HG03442 (cell line): ENCODE measurements at regions not wholly inside any gene's neighbourhood (a gene's known extent, or its start where the extent isn't known, plus 50 kb on each side); places are given as distances from the start of the nearest gene placed in this dataset.
"Not testable (repeated sequence)": the region's sequence is repeated elsewhere in the genome, so short reads cannot be mapped to it uniquely, and the experiment has no call there.

ENCODE experiments used
- ATAC-seq: cut with Tn5 transposase; IDR thresholded peaks from one replicate; pipeline ENCODE4 v1.9.1; 2021; ENCODE audit warnings: mild to moderate bottlenecking, moderate library complexity; ENCODE audit not compliant: unreplicated experiment

DNA sequence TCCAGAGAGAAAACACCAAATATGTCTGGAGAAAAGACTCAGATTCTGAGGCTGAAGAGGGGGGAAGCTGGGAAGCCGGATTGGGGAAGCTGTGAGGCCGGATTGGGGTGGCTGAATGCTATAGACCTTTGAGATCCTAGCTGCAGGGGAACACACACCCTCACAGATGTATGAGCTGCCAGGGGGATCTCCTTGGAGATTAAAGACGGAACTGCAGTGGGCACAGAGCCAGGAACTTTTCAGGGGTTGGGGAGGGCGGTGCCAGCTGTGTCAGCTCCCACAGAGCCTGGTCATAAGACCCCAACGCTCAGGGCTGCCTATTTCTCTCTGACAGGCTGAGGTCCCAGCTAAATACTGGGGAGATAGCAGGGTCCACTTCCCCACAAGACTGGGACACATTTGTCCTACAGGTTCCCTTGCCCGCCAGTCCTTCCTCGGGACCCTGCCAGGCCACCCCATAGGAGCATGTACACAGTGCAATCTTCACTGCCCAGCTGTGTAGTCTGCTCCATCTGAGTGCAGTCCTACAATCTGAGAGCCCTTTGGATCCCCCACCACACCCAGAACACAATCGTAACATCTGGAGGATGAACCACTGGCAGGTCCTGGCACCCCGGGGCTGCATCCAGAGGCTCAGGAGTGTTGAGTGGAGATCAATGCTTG, 1893.9 kb downstream of the PCDH9 start:
- no peak for ATAC-seq

DNA sequence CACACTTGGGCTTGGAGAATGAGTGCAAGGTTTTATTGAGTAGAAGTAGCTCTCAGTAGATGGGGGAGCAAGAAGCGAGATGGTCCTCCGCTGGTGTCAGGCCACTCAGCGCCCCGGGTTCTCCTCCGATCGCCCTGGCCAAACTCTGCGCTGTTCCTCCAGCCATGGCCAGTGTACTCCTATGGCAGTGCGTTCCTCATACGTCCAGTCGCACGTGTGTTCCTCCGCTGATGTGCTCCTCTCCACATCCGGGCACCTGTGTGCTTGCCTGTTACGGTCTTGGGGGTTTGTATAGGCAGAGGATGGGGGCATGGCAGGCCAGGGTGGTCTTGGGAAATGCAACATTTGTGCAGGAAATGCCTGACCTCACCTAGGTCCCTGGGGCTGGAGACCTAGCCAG, 1899.4 kb downstream of the PCDH9 start:
- no peak for ATAC-seq

DNA sequence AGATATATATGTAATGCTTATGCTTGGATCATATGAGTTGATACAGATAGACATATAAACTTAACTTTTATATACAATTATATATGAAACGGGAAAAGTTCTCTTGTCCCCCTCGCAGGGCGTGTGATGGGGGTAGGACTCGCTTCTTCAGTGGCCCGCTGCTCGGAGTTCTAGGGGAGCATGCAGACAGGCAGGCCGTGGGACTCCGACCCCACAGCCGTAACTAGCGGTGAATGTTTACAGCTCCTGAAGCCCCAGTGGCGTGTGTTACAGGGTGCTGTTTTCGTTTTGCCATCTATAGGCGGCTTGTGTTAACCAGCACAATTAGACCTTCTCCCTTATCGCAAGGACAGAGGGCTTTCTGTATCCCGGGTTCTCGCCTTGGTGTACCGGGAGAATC, 1899.8 kb downstream of the PCDH9 start:
- no peak for ATAC-seq

DNA sequence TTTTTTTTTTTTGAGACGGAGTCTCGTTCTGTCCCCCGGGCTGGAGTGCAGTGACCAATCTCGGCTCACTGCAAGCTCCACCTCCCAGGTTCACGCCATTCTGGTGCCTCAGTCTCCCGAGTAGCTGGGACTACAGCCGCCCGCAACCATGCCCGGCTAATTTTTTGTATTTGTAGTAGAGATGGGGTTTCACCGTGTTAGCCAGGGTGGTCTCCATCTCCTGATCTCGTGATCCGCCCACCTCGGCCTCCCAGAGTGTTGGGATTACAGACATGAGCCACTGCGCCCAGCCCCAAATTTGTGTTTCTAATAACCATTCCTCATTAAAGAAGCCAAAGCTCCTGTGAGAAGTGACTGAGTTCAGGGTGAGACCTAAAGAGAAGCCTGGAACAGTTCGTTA, 1906.9 kb downstream of the PCDH9 start:
- not testable (repeated sequence) for ATAC-seq

DNA sequence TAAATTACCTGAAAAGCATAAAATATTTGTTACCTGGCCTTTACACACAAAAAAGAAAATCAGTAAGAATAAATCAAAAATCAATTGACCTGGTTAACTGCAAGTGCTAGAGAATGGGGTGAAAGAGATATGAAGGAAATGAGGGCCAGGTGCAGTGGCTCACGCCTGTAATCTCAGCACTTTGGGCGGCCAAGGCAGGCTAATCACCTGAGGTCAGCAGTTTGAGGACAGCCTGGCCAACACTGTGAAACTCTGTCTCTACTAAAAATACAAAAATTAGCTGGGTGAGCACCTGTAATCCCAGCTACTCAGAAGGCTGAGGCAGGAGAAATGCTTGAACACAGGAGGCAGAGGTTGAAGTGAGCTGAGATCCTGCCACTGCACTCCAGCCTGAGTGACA, 1908.7 kb downstream of the PCDH9 start:
- ATAC-seq = not testable (repeated sequence)

DNA sequence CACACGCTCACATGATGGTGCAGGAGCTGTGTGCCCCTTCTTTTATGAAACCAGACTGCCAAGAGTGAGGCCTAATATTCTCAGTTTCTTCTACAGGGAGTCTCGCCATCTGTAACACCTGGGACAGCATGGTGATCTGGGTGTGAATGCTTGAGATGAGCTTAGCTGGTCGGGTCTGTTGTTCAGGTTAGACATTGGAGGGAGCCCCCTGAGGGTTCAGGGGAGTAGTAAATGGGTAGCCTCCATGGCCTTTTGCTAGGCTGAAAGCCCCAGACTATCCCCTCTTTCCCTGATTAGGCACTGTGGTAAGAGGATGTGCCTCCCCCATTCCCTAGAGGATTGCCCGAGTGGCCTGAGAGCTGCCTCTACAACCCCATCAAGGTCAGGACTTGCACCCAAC, 1916.1 kb downstream of the PCDH9 start:
- ATAC-seq = no peak

DNA sequence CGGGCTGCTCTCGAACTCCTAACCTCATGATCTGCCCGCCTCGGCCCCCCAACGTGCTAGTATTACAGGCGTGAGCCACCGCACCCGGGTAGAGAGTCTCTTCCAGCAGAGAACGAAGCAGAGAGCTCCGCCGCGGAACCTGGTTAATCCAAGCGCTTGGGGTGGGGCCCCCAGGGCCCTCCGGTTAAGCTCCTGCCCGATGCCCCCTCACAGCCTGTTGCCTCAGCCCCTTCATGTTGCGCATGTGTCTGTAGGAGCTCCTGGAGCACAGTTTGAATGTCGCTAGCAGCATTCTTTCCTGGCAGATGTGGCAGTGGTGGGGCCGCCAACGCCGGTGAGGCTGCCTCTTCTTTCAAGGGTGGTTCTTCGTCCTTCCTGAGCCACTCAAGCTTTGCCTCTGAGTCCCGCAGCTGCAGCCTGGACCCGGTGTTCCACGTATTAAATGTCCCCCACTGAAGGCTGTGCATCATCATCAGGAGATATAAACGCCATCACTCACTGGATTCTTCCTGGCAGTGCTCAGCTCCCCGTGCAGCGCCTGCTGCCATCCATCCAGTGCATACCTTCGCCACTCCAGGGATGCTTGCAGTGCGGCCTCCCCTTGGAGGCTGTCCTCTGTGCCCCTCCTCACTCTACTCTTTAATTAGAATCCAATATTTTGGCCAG, 1919.3 kb downstream of the PCDH9 start:
- ATAC-seq = no peak

DNA sequence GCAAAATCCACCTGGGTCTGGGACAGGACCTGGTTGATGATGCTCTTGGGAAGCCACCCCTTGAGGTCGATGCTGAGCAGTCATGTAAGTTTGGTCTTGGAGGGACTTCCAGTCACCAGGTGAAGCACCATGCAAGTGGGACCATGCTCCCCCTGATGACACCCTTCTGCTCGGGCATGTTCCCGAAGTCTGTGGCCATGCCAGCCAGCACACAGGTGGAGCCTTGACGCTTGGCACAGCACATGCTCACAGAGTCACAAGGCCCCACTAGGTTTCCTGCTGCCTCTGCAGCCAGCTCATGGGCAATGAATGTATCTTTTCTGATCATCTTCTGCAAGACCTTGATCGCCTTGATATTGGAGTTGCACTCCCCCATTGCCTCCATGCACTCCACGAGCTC, 1920.2 kb downstream of the PCDH9 start:
- ATAC-seq = no peak

DNA sequence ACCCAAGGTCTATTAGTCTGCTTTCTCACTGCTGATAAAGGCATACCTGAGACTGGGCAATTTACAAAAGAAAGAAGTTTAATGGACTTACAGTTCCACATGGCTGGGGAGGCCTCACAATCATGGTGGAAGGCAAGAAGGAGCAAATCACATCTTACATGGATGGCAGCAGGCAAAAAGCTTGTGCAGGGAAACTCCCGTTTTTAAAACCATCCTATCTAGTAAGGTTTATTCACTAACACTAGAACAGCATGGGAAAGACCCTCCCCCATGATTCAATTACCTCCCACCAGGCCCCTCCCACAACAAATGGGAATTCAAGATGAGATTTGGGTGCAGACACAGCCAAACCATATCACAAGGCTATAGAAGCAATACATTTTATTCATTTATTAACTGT, 1921.4 kb downstream of the PCDH9 start:
- ATAC-seq = not testable (repeated sequence)

DNA sequence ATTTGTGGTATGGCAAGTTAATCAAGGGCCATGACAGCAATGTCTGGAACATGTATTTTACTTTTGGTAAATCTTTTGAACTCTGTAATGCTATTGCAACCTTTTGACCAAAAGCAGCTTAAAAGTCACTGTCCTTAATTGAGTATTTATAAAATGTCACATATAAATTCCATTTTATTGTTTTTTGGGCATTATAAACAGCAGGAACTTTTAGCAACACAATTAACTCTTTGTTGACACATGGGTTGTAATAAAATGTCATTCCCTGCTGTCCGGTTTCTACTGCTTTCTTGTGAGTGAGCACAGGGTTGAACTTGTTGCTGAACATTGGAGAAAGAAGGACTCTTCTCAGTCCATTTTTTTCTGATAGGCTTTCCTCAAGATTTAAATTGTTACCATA, 1923.1 kb downstream of the PCDH9 start:
- ATAC-seq = no peak

DNA sequence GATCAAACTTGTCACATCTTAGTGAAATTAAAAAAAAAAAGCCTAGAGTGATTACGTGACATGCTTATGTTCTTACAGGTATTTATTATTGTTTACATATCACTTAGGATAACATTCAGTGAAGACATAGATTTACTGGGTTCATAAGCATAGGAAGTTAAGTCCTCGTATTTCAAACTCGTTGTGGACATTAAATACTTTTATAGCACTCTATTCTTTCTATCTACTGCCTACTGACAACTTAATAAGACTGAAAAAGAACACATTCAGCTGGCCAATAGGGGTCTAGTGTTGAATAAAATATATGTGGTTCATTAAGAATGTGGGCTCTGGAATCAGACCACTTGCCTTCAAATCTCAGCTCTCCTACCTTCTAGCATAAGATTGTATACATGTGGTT, 1927.4 kb downstream of the PCDH9 start:
- ATAC-seq = no peak

DNA sequence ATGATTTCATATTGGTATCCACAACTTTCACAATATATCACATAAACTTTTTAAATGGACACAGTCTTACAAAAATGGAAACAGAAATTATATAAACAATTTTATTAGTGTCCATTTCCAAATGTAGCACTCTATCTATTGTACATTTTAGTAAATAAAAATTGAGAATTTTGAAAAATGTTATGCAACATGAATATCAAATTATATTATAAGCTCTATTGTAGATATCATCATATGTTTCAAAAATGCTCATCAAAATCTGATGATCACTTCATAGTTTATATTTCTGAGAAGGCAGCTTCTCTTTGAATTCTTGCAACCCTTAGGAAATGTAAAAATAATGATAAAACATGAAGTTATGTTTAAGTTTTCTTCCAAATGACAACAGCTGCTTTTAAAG, 1928.6 kb downstream of the PCDH9 start:
- ATAC-seq = no peak

DNA sequence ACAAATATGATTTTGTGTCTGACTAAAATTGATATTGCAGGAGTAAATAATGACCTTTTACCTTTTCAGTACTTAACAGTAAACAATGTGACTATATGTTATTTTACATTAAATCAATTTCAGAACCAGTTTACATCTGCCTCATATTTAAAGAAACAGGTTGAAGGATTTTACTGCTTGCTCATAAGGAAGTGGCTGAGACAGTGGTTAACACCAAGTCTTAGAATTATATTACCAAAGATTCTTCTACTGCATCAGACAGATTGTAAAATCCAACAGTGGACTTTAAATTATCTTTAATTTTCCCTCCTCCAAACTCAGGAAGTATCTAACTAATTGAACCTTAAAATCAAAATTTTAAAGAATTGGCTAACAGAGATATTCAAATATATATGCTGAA, 1929.9 kb downstream of the PCDH9 start:
- no peak for ATAC-seq

DNA sequence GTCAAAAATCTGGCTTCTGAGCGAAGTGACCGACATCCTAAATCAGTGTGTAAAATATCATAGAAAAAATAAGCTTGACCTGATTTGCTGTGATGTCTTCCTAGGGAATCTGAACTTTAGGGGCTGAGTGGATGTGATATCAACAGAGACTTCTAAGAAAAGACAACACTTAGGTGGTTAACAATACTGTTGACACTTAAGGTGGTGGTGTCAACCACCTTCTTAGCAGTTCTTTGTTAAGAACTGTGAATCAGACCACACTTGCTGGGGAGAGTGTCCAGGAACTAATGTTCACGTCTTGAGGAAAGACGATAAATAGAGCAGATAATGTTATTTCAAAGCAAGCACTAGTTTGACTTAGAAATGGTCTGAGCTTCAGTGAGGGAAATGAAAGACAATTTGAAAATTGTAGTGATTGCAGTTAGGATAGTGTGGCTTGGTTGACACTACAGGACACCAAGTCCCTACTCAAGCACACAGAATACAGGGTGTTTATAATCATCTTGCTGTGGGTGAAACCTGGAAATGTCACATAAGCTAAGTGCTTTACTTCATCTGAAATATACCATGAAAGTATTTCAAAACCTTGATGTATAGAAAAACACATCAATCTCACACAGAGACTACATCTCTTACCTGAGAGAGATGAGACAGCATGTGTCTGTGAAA, 1936.5 kb downstream of the PCDH9 start:
- no peak for ATAC-seq

DNA sequence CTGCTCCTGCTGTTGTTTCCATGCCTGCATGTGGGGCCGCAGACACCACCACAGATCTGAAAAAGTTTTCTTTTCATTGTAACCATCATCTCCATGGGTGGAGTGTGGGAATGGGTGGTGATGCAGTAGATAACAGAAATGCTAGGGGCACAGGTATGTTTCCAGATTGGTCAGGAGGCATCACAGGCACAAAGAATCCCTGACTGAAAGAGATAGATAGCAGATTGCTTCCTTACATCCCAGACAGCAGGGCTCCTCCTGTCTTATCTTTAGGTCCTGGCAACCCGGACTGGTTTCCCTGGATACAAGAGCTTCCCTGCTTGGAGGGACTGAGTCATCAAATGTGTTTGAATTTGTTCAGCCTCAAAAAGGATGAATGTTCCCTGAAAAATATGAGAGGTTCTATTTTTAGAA, 1937.6 kb downstream of the PCDH9 start:
- ATAC-seq = no peak

DNA sequence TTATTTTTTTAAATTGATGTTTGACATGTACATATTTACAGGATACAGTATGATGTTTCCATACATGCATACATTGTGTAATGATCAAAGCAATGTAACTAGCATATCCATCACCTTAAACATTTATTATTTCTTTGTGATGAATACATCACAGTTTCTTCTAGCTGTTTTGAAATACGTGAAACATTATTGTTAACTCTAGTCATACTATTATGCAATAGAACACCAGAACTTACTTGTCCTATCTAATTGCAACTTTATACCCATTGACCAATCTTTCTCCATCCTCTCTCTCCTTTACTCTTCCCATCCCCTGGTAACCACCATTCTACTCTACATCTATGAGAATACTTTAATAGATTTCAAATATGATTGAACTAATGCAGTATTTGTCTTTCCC, 1942.7 kb downstream of the PCDH9 start:
- no peak for ATAC-seq

DNA sequence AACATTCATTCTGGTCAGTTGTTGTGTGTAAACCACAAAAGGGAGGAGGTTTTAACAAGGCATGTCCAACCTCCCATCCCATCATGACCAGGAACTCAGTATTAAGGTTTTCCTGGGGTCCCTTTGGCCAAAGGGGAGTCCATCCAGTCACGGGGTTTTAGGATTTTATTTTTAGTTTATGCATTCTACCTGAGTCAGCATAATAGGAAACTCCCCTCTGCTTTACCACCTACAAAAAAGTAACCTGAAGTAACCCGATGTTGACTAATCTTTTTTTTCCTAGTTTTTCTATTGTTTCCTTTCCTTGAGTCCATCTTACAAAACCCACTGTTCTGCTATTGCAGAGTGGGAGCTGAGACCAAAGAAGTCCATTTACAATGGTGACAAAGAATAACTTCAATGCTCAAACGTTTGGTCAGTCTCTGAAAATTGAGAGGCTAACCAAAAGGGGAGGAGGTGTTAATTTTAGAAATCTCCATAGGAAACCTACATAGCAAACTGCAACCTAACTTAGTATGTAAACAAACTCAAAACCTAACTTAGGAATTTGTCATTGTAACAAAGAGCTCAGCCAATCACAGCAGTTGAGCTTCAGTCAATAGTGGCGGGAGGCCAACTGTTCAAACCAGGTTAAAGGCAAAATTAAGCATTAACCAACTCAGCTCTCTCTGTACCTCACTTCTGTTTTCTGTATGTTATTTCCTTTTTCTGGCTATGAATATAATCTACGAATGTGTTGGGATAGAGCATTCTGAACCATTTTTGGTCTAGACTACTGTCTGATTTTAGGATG, 1954.1 kb downstream of the PCDH9 start:
- ATAC-seq = no peak

DNA sequence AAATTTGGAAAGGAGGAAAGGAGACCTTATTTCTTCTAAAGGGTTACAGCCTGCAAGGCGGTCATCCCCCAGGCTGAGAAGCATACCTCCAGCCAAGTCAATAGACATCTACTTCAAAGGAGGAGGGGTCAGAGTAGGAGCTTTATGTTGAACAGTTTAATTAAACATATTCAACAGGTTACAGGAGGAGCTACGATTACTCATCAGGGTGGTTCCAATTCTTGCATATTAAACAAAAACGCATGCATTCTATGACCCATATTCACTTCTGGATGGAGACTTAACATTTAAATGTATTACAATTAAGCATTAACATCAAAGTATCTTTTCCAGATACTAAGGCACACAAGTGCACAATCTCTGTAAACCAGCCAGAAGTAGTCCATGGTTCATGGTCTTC, 1955.0 kb downstream of the PCDH9 start:
- ATAC-seq = no peak

DNA sequence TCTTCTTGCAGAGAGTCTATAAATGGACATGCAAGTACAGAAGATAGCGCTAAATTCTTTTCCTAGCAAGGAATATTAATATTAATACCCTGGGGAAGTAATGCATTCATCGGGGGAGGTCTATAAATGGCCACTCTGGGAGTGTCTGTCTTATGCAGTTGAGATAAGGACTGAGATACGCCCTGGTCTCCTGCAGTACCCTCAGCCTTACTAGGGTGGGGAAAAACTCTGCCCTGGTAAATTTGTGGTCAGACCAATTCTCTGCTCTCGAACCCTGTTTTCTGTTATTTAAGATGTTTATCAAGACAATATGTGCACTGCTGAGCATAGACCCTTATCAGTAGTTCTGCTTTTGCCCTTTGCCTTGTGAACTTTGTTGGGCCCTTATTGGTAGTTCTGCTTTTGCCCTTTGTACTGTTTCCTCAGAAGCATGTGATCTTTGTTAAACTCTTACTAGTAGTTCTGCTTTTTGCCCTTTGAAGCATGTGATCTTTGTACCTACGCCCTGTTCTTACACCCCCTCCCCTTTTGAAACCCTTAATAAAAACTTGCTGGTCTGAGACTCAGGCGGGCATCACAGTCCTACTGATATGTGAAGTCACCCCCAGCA, 1956.2 kb downstream of the PCDH9 start:
- ATAC-seq = not testable (repeated sequence)

DNA sequence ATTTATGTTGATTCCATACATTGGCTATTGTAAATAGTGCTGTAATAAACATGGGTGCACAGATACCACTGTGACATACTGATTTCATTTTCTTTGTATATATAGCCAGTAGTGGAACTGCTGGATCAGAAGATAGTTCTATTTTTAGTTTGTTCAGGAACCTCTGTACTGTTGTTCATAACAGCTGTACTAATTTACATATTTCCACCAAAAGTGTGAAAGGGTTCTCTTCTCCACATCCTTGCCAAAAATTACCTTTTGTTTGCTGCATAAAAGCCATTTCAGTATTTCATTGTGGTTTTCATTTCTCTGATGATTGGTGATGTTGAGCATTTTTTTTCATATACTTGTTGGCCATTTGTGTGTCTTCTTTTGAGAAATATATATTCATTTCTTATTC, 1962.1 kb downstream of the PCDH9 start:
- no peak for ATAC-seq

DNA sequence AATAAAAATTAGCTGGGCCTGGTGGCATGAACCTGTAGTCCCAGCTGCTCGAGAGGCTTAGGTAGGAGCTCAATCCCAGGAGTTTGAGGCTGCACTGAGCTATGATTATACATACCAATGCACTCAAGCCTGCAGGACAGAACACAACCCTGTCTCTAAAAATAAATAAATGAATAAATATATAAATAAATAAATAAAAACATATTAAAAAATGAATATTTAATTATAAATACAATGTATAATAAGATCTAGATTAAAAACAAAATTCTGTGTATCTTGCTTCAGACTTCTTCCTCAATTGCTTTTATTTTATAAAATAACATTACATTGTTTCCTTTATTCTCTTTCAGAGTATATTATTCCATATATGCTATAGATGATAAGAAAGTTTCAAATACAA, 1964.1 kb downstream of the PCDH9 start:
- ATAC-seq = no peak
